H9 (cell line): ENCODE measurements at regions not wholly inside any gene's neighbourhood (a gene's known extent, or its start where the extent isn't known, plus 50 kb on each side); places are given as distances from the start of the nearest gene placed in this dataset.

Source experiments
- DNase-seq: peaks from one replicate; pipeline ENCODE4 v3.0.0-alpha.2; 2017
- H2AFZ ChIP-seq: one replicate; pipeline ENCODE4 v1.6.1; 2013; ENCODE audit warnings: mild to moderate bottlenecking, low read length, control low read depth, moderate library complexity
- H2AK5ac ChIP-seq: 2 replicates; pipeline ENCODE4 v1.6.1; 2013; ENCODE audit warnings: low read length, control low read depth, mixed read lengths; ENCODE audit not compliant: insufficient read length
- H2BK120ac ChIP-seq: one replicate; pipeline ENCODE4 v1.6.1; 2013; ENCODE audit warnings: low read depth, mild to moderate bottlenecking, low read length, control low read depth, inconsistent platforms; ENCODE audit not compliant: poor library complexity, severe bottlenecking
- H2BK12ac ChIP-seq: 2 replicates; pipeline ENCODE4 v1.6.1; 2013; ENCODE audit warnings: low read length, control low read depth, mixed read lengths, low read depth; ENCODE audit not compliant: insufficient read length
- H2BK15ac ChIP-seq: 2 replicates; pipeline ENCODE4 v1.6.1; 2013; ENCODE audit warnings: low read depth, low read length, control low read depth
- H2BK20ac ChIP-seq: one replicate; pipeline ENCODE4 v1.6.1; 2013; ENCODE audit warnings: low read depth, mild to moderate bottlenecking, low read length, control low read depth, inconsistent platforms; ENCODE audit not compliant: poor library complexity, severe bottlenecking
- H2BK5ac ChIP-seq: 2 replicates; pipeline ENCODE4 v1.6.1; 2013; ENCODE audit warnings: low read length, control low read depth, mixed read lengths; ENCODE audit not compliant: insufficient read length
- H3K14ac ChIP-seq: 2 replicates; pipeline ENCODE4 v1.6.1; 2013; ENCODE audit warnings: low read length, control low read depth; ENCODE audit not compliant: insufficient read depth
- H3K18ac ChIP-seq: 2 replicates; pipeline ENCODE4 v1.6.1; 2013; ENCODE audit warnings: low read depth, mild to moderate bottlenecking, mixed read lengths, low read length, control low read depth; ENCODE audit not compliant: insufficient read length
- H3K23ac ChIP-seq: 2 replicates; pipeline ENCODE4 v1.6.1; 2013; ENCODE audit warnings: low read length, control low read depth, mixed read lengths, low read depth; ENCODE audit not compliant: insufficient read length
- H3K23me2 ChIP-seq: 2 replicates; pipeline ENCODE4 v1.6.1; 2013; ENCODE audit warnings: low read depth, mild to moderate bottlenecking, mixed read lengths, low read length, control low read depth; ENCODE audit not compliant: insufficient read length, poor library complexity, severe bottlenecking
- H3K27ac ChIP-seq: 2 replicates; pipeline ENCODE4 v1.5.1; 2013; ENCODE audit warnings: low read length, control low read depth, mixed read lengths, low read depth; ENCODE audit not compliant: insufficient read length
- H3K27me3 ChIP-seq: 2 replicates; pipeline ENCODE4 v1.6.1; 2013; ENCODE audit warnings: low read length, control low read depth, inconsistent platforms; ENCODE audit not compliant: insufficient read depth
- H3K4ac ChIP-seq: 2 replicates; pipeline ENCODE4 v1.6.1; 2013; ENCODE audit warnings: low read depth, mild to moderate bottlenecking, control low read depth, inconsistent platforms, low read length, moderate library complexity
- H3K4me1 ChIP-seq: 2 replicates; pipeline ENCODE4 v1.6.1; 2013; ENCODE audit warnings: low read length, control low read depth, inconsistent platforms; ENCODE audit not compliant: insufficient read depth
- H3K4me2 ChIP-seq: 2 replicates; pipeline ENCODE4 v1.6.1; 2013; ENCODE audit warnings: low read length, control low read depth, mixed read lengths; ENCODE audit not compliant: insufficient read length, insufficient read depth
- H3K56ac ChIP-seq: 2 replicates; pipeline ENCODE4 v1.6.1; 2013; ENCODE audit warnings: low read depth, mild to moderate bottlenecking, mixed read lengths, low read length, control low read depth; ENCODE audit not compliant: insufficient read length
- H3K79me1 ChIP-seq: 2 replicates; pipeline ENCODE4 v1.6.1; 2013; ENCODE audit warnings: low read depth, mild to moderate bottlenecking, moderate library complexity, low read length, control low read depth, inconsistent platforms; ENCODE audit not compliant: insufficient read depth, poor library complexity, severe bottlenecking
- H3K79me2 ChIP-seq: 2 replicates; pipeline ENCODE4 v1.6.1; 2013; ENCODE audit warnings: low read length, control low read depth, inconsistent platforms; ENCODE audit not compliant: insufficient read depth
- H3K9ac ChIP-seq: 2 replicates; pipeline ENCODE4 v1.6.1; 2013; ENCODE audit warnings: low read length, control low read depth, mixed read lengths; ENCODE audit not compliant: insufficient read length; ENCODE audit errors: extremely low read depth
- H3K9me3 ChIP-seq: one replicate; pipeline ENCODE4 v1.6.1; 2013; ENCODE audit warnings: low read depth, low read length, inconsistent platforms; ENCODE audit not compliant: control insufficient read depth
- H3T11ph ChIP-seq: one replicate; pipeline ENCODE4 v1.6.1; 2013; ENCODE audit warnings: mild to moderate bottlenecking, low read length, control low read depth, inconsistent platforms
- H4K20me1 ChIP-seq: one replicate; pipeline ENCODE4 v1.6.1; 2013; ENCODE audit not compliant: control insufficient read depth, insufficient read length, insufficient read depth
- H4K5ac ChIP-seq: 2 replicates; pipeline ENCODE4 v1.6.1; 2013; ENCODE audit warnings: low read depth, mild to moderate bottlenecking, mixed read lengths, low read length, control low read depth; ENCODE audit not compliant: insufficient read length
- H4K8ac ChIP-seq: replicated peaks from 2 replicates; pipeline ENCODE4 v1.6.1; 2013; ENCODE audit warnings: low read length, control low read depth, mixed read lengths, low read depth; ENCODE audit not compliant: insufficient read length
- H4K91ac ChIP-seq: 2 replicates; pipeline ENCODE4 v1.6.1; 2013; ENCODE audit warnings: low read depth, mild to moderate bottlenecking, moderate library complexity, mixed read lengths, low read length, control low read depth; ENCODE audit not compliant: insufficient read length
- H3K27ac Mint-ChIP-seq, 3 experiments: 2 replicates in 2 of 3; 3 replicates in 1 of 3; pipeline ENCODE4 v1.8.0; 2020 to 2021; ENCODE audit warnings: mixed read lengths in 3 of 3, mild to moderate bottlenecking in 1 of 3, moderate library complexity in 1 of 3
- H3K27me3 Mint-ChIP-seq: 2 replicates; pipeline ENCODE4 v1.8.0; 2021; ENCODE audit warnings: low read depth, mild to moderate bottlenecking, moderate library complexity, mixed read lengths
- H3K36me3 Mint-ChIP-seq, 3 experiments: 2 replicates in 2 of 3; 3 replicates in 1 of 3; pipeline ENCODE4 v1.8.0; 2020 to 2021; ENCODE audit warnings: low read depth in 3 of 3, mixed read lengths in 3 of 3; ENCODE audit not compliant: insufficient read depth in 1 of 3
- H3K4me1 Mint-ChIP-seq, 2 experiments: 2 replicates each; pipeline ENCODE4 v1.8.0; 2020; ENCODE audit warnings: mixed read lengths in 2 of 2
- H3K4me3 Mint-ChIP-seq, 2 experiments: 2 replicates in 1 of 2; 3 replicates in 1 of 2; pipeline ENCODE4 v1.8.0; 2020 to 2021; ENCODE audit warnings: mild to moderate bottlenecking in 2 of 2, mixed read lengths in 2 of 2, moderate library complexity in 1 of 2
- H3K9me3 Mint-ChIP-seq, 2 experiments: 2 replicates in 1 of 2; 3 replicates in 1 of 2; pipeline ENCODE4 v1.8.0; 2020; ENCODE audit warnings: mild to moderate bottlenecking in 2 of 2, mixed read lengths in 2 of 2, moderate library complexity in 1 of 2
- WGBS: extraction: QIAGEN DNeasy Blood & Tissue Kit; methylation state at CpG from one replicate; pipeline ENCODE4 v1.1.7; 2013; ENCODE audit warnings: missing lambda C conversion rate, low lambda C conversion rate, mixed read lengths; ENCODE audit not compliant: insufficient read length; ENCODE audit errors: extremely low coverage; 5-methylcytosine and 5-hydroxymethylcytosine counted together
- TF ChIP-seq, protein P1 (sequence below): fragments of 200-600 bp; sonication (generic); conservative IDR thresholded peaks from 3 replicates; pipeline ENCODE4 v1.8.0; 2021; ENCODE audit warnings: antibody characterized with exemption, mild to moderate bottlenecking

GRCh38 chr1:101344745-101345144 lies 107.9 kb downstream of the S1PR1 start:
- no peak overlapping the region for H3K27ac Mint-ChIP-seq
- no peak overlapping the region for H3K9ac ChIP-seq
- no peaks in the 10 kb centered on the region for H4K20me1 ChIP-seq
- H3K36me3 Mint-ChIP-seq, result no peaks in the 10 kb centered on the region
- no peak overlapping the region for H3T11ph ChIP-seq
- no peaks in the 10 kb centered on the region for H3K4me1 ChIP-seq
- no peak overlapping the region for H4K91ac ChIP-seq
- H3K23ac ChIP-seq, result no peak overlapping the region
- no peaks in the 10 kb centered on the region for H3K27me3 ChIP-seq
- H3K4ac ChIP-seq, result no peak overlapping the region
- H2BK20ac ChIP-seq, result no peak overlapping the region
- no peak overlapping the region for H2BK12ac ChIP-seq
- H4K5ac ChIP-seq, result no peak overlapping the region
- no peaks in the 10 kb centered on the region for H3K9me3 ChIP-seq
- H2BK120ac ChIP-seq, result no peak overlapping the region
- no peak overlapping the region for H3K14ac ChIP-seq
- no peaks in the 10 kb centered on the region for H3K4me1 Mint-ChIP-seq
- TF ChIP-seq, protein P1, sequence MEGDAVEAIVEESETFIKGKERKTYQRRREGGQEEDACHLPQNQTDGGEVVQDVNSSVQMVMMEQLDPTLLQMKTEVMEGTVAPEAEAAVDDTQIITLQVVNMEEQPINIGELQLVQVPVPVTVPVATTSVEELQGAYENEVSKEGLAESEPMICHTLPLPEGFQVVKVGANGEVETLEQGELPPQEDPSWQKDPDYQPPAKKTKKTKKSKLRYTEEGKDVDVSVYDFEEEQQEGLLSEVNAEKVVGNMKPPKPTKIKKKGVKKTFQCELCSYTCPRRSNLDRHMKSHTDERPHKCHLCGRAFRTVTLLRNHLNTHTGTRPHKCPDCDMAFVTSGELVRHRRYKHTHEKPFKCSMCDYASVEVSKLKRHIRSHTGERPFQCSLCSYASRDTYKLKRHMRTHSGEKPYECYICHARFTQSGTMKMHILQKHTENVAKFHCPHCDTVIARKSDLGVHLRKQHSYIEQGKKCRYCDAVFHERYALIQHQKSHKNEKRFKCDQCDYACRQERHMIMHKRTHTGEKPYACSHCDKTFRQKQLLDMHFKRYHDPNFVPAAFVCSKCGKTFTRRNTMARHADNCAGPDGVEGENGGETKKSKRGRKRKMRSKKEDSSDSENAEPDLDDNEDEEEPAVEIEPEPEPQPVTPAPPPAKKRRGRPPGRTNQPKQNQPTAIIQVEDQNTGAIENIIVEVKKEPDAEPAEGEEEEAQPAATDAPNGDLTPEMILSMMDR, result no peak
- no peak overlapping the region for H2AK5ac ChIP-seq
- H3K79me1 ChIP-seq, result no peaks in the 10 kb centered on the region
- H3K9me3 Mint-ChIP-seq, result no peaks in the 10 kb centered on the region; a peak in 1 of 5 replicates
- no peak overlapping the region for H3K4me3 Mint-ChIP-seq
- H3K23me2 ChIP-seq, result no peaks in the 10 kb centered on the region
- H2BK15ac ChIP-seq, result no peak overlapping the region
- no peak overlapping the region for H3K56ac ChIP-seq
- no peaks in the 10 kb centered on the region; the same call in none of the 2 replicates for H3K27me3 Mint-ChIP-seq
- H3K79me2 ChIP-seq, result no peaks in the 10 kb centered on the region
- H4K8ac ChIP-seq, result no peak overlapping the region
- no peak overlapping the region for H2AFZ ChIP-seq
- no peak for DNase-seq
- no CpG with 5 or more reads among the region's 4 CpGs for WGBS
- no peak overlapping the region for H3K4me2 ChIP-seq
- no peak overlapping the region for H3K27ac ChIP-seq
- H2BK5ac ChIP-seq, result no peak overlapping the region
- H3K18ac ChIP-seq, result no peak overlapping the region
